ENCODE measurements at regions not wholly inside any gene's neighbourhood (a gene's known extent, or its start where the extent isn't known, plus 50 kb on each side); places are given as distances from the start of the nearest gene placed in this dataset.
"Not testable (repeated sequence)": the region's sequence is repeated elsewhere in the genome, so short reads cannot be mapped to it uniquely, and the experiment has no call there.

GRCh38 chr9:111099199-111100008 lies 61.1 kb upstream of the LPAR1 start:
- Histone ChIP-seq H3K4me3 (ENCODE audit: control insufficient read depth in 1 of 2, extremely low read depth in 1 of 2, low read length in 1 of 2) (no peak overlapping the region), H3K27me3 (replicated peaks in 1 of 2; ENCODE audit: control insufficient read depth in 2 of 2, extremely low read depth in 1 of 2, insufficient read depth in 2 of 2, low read length in 1 of 2) (no peaks in the 10 kb centered on the region), H3K36me3 (ENCODE audit: control insufficient read depth in 2 of 2, extremely low read depth in 1 of 2, insufficient read depth in 1 of 2, low read length in 1 of 2) (no peaks in the 10 kb centered on the region), H3K9me3 (no peaks in the 10 kb centered on the region), H3K4me1 (ENCODE audit: control insufficient read depth in 1 of 2, extremely low read depth in 1 of 2, insufficient read depth in 2 of 2, low read length in 2 of 2) (no peaks in the 10 kb centered on the region), H3K27ac (ENCODE audit: low read length) (no peak overlapping the region)
- ChIA-PET CTCF (no interaction called here), POLR2A (interaction anchor here in 1 of 2 donors (0.6 kb wide), 1 partner anchor 9 kb away, joined by 3 read pairs; no protein-coding TSS in a partner anchor)
- Mint-ChIP-seq H3K27me3 (no peaks in the 10 kb centered on the region), H3K36me3 (no peaks in the 10 kb centered on the region), H3K4me1 (no peaks in the 10 kb centered on the region), H3K9me3 (peaks cover 0 to 9% (median 0%) of the 10 kb centered on the region in 3 donors), H3K27ac (no peak overlapping the region), H3K4me3 (no peak overlapping the region)
- no peak for DNase-seq
- WGBS (ENCODE audit: insufficient coverage) = 89% methylated on average over 4 of the region's 9 CpGs
- no peak for ATAC-seq (replicated peaks in 1 of 4)

GRCh38 chr9:111098093-111098492 lies 59.8 kb upstream of the LPAR1 start:
- Histone ChIP-seq H3K27ac (ENCODE audit: low read length) (no peak overlapping the region), H3K9me3 (no peaks in the 10 kb centered on the region), H3K36me3 (ENCODE audit: control insufficient read depth in 2 of 2, extremely low read depth in 1 of 2, insufficient read depth in 1 of 2, low read length in 1 of 2) (no peaks in the 10 kb centered on the region), H3K4me1 (ENCODE audit: control insufficient read depth in 1 of 2, extremely low read depth in 1 of 2, insufficient read depth in 2 of 2, low read length in 2 of 2) (no peaks in the 10 kb centered on the region), H3K27me3 (replicated peaks in 1 of 2; ENCODE audit: control insufficient read depth in 2 of 2, extremely low read depth in 1 of 2, insufficient read depth in 2 of 2, low read length in 1 of 2) (no peaks in the 10 kb centered on the region), H3K4me3 (ENCODE audit: control insufficient read depth in 1 of 2, extremely low read depth in 1 of 2, low read length in 1 of 2) (no peak overlapping the region)
- Mint-ChIP-seq H3K36me3 (no peaks in the 10 kb centered on the region), H3K27me3 (no peaks in the 10 kb centered on the region), H3K4me1 (no peaks in the 10 kb centered on the region), H3K27ac (no peak overlapping the region), H3K9me3 (peaks cover 0 to 9% (median 0%) of the 10 kb centered on the region in 3 donors), H3K4me3 (no peak overlapping the region)
- ChIA-PET CTCF (no interaction called here), POLR2A (no interaction called here)
- DNase-seq (no peak), ATAC-seq (replicated peaks in 1 of 4) (no peak)
- WGBS (ENCODE audit: insufficient coverage) = no CpG with 5 or more reads among the region's 4 CpGs

- no peaks in the 10 kb centered on the region for H3K9me3 Mint-ChIP-seq
- no peak overlapping the region for H3K4me3 ChIP-seq (ENCODE audit: control insufficient read depth in 1 of 2, extremely low read depth in 1 of 2, low read length in 1 of 2)
- DNase-seq (no peak), ATAC-seq (replicated peaks in 1 of 4) (no peak)
- H3K9me3 ChIP-seq = no peaks in the 10 kb centered on the region
- H3K27ac ChIP-seq (ENCODE audit: low read length) = no peak overlapping the region
- H3K36me3 Mint-ChIP-seq = no peaks in the 10 kb centered on the region
- no peaks in the 10 kb centered on the region for H3K4me1 ChIP-seq (ENCODE audit: control insufficient read depth in 1 of 2, extremely low read depth in 1 of 2, insufficient read depth in 2 of 2, low read length in 2 of 2)
- ChIA-PET CTCF (no interaction called here), POLR2A (no interaction called here)
- H3K27me3 Mint-ChIP-seq = no peaks in the 10 kb centered on the region
- H3K27me3 ChIP-seq (replicated peaks in 1 of 2; ENCODE audit: control insufficient read depth in 2 of 2, extremely low read depth in 1 of 2, insufficient read depth in 2 of 2, low read length in 1 of 2) = no peaks in the 10 kb centered on the region
- 55% methylated on average over 2 of the region's 3 CpGs for WGBS (ENCODE audit: insufficient coverage)
- no peak overlapping the region for H3K4me3 Mint-ChIP-seq
- no peaks in the 10 kb centered on the region for H3K36me3 ChIP-seq (ENCODE audit: control insufficient read depth in 2 of 2, extremely low read depth in 1 of 2, insufficient read depth in 1 of 2, low read length in 1 of 2)
- H3K4me1 Mint-ChIP-seq = no peaks in the 10 kb centered on the region
- no peak overlapping the region for H3K27ac Mint-ChIP-seq
Observed at GRCh38 chr9:111096051-111096450, 57.8 kb upstream of the LPAR1 start.

- Histone ChIP-seq H3K27me3 (replicated peaks in 1 of 2; ENCODE audit: control insufficient read depth in 2 of 2, extremely low read depth in 1 of 2, insufficient read depth in 2 of 2, low read length in 1 of 2) (no peaks in the 10 kb centered on the region), H3K4me1 (ENCODE audit: control insufficient read depth in 1 of 2, extremely low read depth in 1 of 2, insufficient read depth in 2 of 2, low read length in 2 of 2) (no peaks in the 10 kb centered on the region), H3K27ac (ENCODE audit: low read length) (no peak overlapping the region), H3K9me3 (no peaks in the 10 kb centered on the region), H3K36me3 (ENCODE audit: control insufficient read depth in 2 of 2, extremely low read depth in 1 of 2, insufficient read depth in 1 of 2, low read length in 1 of 2) (no peaks in the 10 kb centered on the region), H3K4me3 (ENCODE audit: control insufficient read depth in 1 of 2, extremely low read depth in 1 of 2, low read length in 1 of 2) (no peak overlapping the region)
- ChIA-PET POLR2A (no interaction called here), CTCF (no interaction called here)
- Mint-ChIP-seq H3K27ac (no peak overlapping the region), H3K27me3 (no peaks in the 10 kb centered on the region), H3K9me3 (no peaks in the 10 kb centered on the region), H3K4me3 (no peak overlapping the region), H3K36me3 (no peaks in the 10 kb centered on the region), H3K4me1 (no peaks in the 10 kb centered on the region)
- WGBS (ENCODE audit: insufficient coverage) = 100% methylated on average over 1 of the region's 4 CpGs
- DNase-seq (no peak), ATAC-seq (replicated peaks in 1 of 4) (no peak)
Observed at GRCh38 chr9:111095441-111095840, 57.2 kb upstream of the LPAR1 start.

- ATAC-seq (replicated peaks in 1 of 4) (no peak), DNase-seq (no peak)
- ChIA-PET CTCF (no interaction called here), POLR2A (no interaction called here)
- H3K36me3 ChIP-seq (ENCODE audit: control insufficient read depth in 2 of 2, extremely low read depth in 1 of 2, insufficient read depth in 1 of 2, low read length in 1 of 2) = no peaks in the 10 kb centered on the region
- H3K9me3 Mint-ChIP-seq = no peaks in the 10 kb centered on the region
- no peak overlapping the region for H3K27ac ChIP-seq (ENCODE audit: low read length)
- no peaks in the 10 kb centered on the region for H3K9me3 ChIP-seq
- no peaks in the 10 kb centered on the region for H3K4me1 Mint-ChIP-seq
- H3K4me1 ChIP-seq (ENCODE audit: control insufficient read depth in 1 of 2, extremely low read depth in 1 of 2, insufficient read depth in 2 of 2, low read length in 2 of 2) = no peaks in the 10 kb centered on the region
- no peak overlapping the region for H3K4me3 Mint-ChIP-seq
- no peaks in the 10 kb centered on the region for H3K27me3 Mint-ChIP-seq
- no peaks in the 10 kb centered on the region for H3K36me3 Mint-ChIP-seq
- no peak overlapping the region for H3K27ac Mint-ChIP-seq
- H3K4me3 ChIP-seq (ENCODE audit: control insufficient read depth in 1 of 2, extremely low read depth in 1 of 2, low read length in 1 of 2) = no peak overlapping the region
- H3K27me3 ChIP-seq (replicated peaks in 1 of 2; ENCODE audit: control insufficient read depth in 2 of 2, extremely low read depth in 1 of 2, insufficient read depth in 2 of 2, low read length in 1 of 2) = no peaks in the 10 kb centered on the region
Observed at GRCh38 chr9:111094958-111095357, 56.7 kb upstream of the LPAR1 start.

GRCh38 chr9:111094433-111094924 lies 56.2 kb upstream of the LPAR1 start:
- DNase-seq = no peak
- no peaks in the 10 kb centered on the region for H3K27me3 Mint-ChIP-seq
- H3K9me3 Mint-ChIP-seq = no peaks in the 10 kb centered on the region
- CTCF ChIA-PET = no interaction called here
- Histone ChIP-seq H3K27ac (ENCODE audit: low read length) (no peak overlapping the region), H3K9me3 (no peaks in the 10 kb centered on the region), H3K4me1 (ENCODE audit: control insufficient read depth in 1 of 2, extremely low read depth in 1 of 2, insufficient read depth in 2 of 2, low read length in 2 of 2) (no peaks in the 10 kb centered on the region), H3K4me3 (ENCODE audit: control insufficient read depth in 1 of 2, extremely low read depth in 1 of 2, low read length in 1 of 2) (no peak overlapping the region), H3K36me3 (ENCODE audit: control insufficient read depth in 2 of 2, extremely low read depth in 1 of 2, insufficient read depth in 1 of 2, low read length in 1 of 2) (no peaks in the 10 kb centered on the region), H3K27me3 (replicated peaks in 1 of 2; ENCODE audit: control insufficient read depth in 2 of 2, extremely low read depth in 1 of 2, insufficient read depth in 2 of 2, low read length in 1 of 2) (no peaks in the 10 kb centered on the region)
- POLR2A ChIA-PET = no interaction called here
- no peak overlapping the region for H3K4me3 Mint-ChIP-seq
- 17% methylated on average over 1 of the region's 2 CpGs for WGBS (ENCODE audit: insufficient coverage)
- H3K27ac Mint-ChIP-seq = no peak overlapping the region
- no peak for ATAC-seq (replicated peaks in 1 of 4)
- H3K4me1 Mint-ChIP-seq = no peaks in the 10 kb centered on the region
- no peaks in the 10 kb centered on the region for H3K36me3 Mint-ChIP-seq

GRCh38 chr9:111092167-111092566 lies 53.9 kb upstream of the LPAR1 start:
- ATAC-seq (replicated peaks in 1 of 4); H3K36me3 ChIP-seq (ENCODE audit: control insufficient read depth in 2 of 2, extremely low read depth in 1 of 2, insufficient read depth in 1 of 2, low read length in 1 of 2); H3K36me3 Mint-ChIP-seq; H3K27me3 Mint-ChIP-seq; H3K27ac Mint-ChIP-seq; DNase-seq; CTCF ChIA-PET; H3K9me3 ChIP-seq; H3K4me1 Mint-ChIP-seq; H3K27me3 ChIP-seq (replicated peaks in 1 of 2; ENCODE audit: control insufficient read depth in 2 of 2, extremely low read depth in 1 of 2, insufficient read depth in 2 of 2, low read length in 1 of 2); H3K4me3 Mint-ChIP-seq; H3K4me3 ChIP-seq (ENCODE audit: control insufficient read depth in 1 of 2, extremely low read depth in 1 of 2, low read length in 1 of 2); POLR2A ChIA-PET; H3K4me1 ChIP-seq (ENCODE audit: control insufficient read depth in 1 of 2, extremely low read depth in 1 of 2, insufficient read depth in 2 of 2, low read length in 2 of 2); H3K27ac ChIP-seq (ENCODE audit: low read length): not testable (repeated sequence)
- WGBS (ENCODE audit: insufficient coverage) = no CpG with 5 or more reads among the region's 1 CpG
- peaks cover 5 to 14% (median 9%) of the 10 kb centered on the region in 3 donors for H3K9me3 Mint-ChIP-seq
